ENCODE measurements at regions not wholly inside any gene's neighbourhood (a gene's known extent, or its start where the extent isn't known, plus 50 kb on each side); places are given as distances from the start of the nearest gene placed in this dataset.

- H3K4me1 ChIP-seq, result no peaks in the 10 kb centered on the region
- H3K36me3 ChIP-seq, result no peaks in the 10 kb centered on the region
- no peak overlapping the region for H3K27ac ChIP-seq
- no peaks in the 10 kb centered on the region for H3K27me3 ChIP-seq (replicated peaks in 1 of 7)
- TF ChIP-seq CTCF (IDR thresholded peaks at IDR 0.05 in 8 of 11, conservative IDR thresholded peaks at IDR 0.05 in 3 of 11), result peak in 5 of 11 experiments; percentile 22 to 70 (median 51)
- no peak for TF ChIP-seq POLR2A (IDR thresholded peaks at IDR 0.05)
- DNase-seq, result no peak
- no peaks in the 10 kb centered on the region for H3K9me3 ChIP-seq
- H3K4me3 ChIP-seq, result no peak overlapping the region
- intact Hi-C loops (cut with DNase I; ENCODE audit: low total_unique reads), result loop anchor here (10.0 kb wide), 1 partner anchor 340 kb away; no protein-coding TSS in a partner anchor
Observed at GRCh38 chr12:41684997-41685396, 459.7 kb downstream of the GXYLT1 start.

GRCh38 chr12:41683513-41684240 lies 461.0 kb downstream of the GXYLT1 start:
- intact Hi-C loops (cut with DNase I; ENCODE audit: low total_unique reads), result loop anchor here (10.0 kb wide), 1 partner anchor 341 kb away; no protein-coding TSS in a partner anchor
- H3K36me3 ChIP-seq, result no peaks in the 10 kb centered on the region
- no peaks in the 10 kb centered on the region for H3K27me3 ChIP-seq (replicated peaks in 1 of 7)
- no peak overlapping the region for H3K4me3 ChIP-seq
- H3K4me1 ChIP-seq, result no peaks in the 10 kb centered on the region
- no peak for TF ChIP-seq CTCF (IDR thresholded peaks at IDR 0.05 in 8 of 11, conservative IDR thresholded peaks at IDR 0.05 in 3 of 11)
- no peak for TF ChIP-seq POLR2A (IDR thresholded peaks at IDR 0.05)
- no peak for TF ChIP-seq POLR2AphosphoS5 (IDR thresholded peaks at IDR 0.05)
- H3K9me3 ChIP-seq, result no peaks in the 10 kb centered on the region
- DNase-seq, result no peak
- 72 to 83% (median 75%) methylated on average over 4 of the region's 4 CpGs for WGBS, 5 donors
- H3K27ac ChIP-seq, result no peak overlapping the region

GRCh38 chr12:41683023-41683422 lies 461.7 kb downstream of the GXYLT1 start:
- Histone ChIP-seq H3K27ac (no peak overlapping the region), H3K4me3 (no peak overlapping the region), H3K36me3 (no peaks in the 10 kb centered on the region), H3K27me3 (replicated peaks in 1 of 7) (no peaks in the 10 kb centered on the region), H3K9me3 (no peaks in the 10 kb centered on the region), H3K4me1 (no peaks in the 10 kb centered on the region)
- no peak for TF ChIP-seq POLR2A (IDR thresholded peaks at IDR 0.05)
- no peak for DNase-seq
- intact Hi-C loops (cut with DNase I; ENCODE audit: low total_unique reads), result loop anchor here (10.0 kb wide), 1 partner anchor 342 kb away; no protein-coding TSS in a partner anchor
- WGBS, 5 donors, result 77 to 88% (median 80%) methylated on average over 2 of the region's 2 CpGs

- peaks cover 0 to 4% (median 0%) of the 10 kb centered on the region in 8 donors for H3K9me3 ChIP-seq
- intact Hi-C loops (cut with DNase I; ENCODE audit: low total_unique reads), result loop anchor here (10.0 kb wide), 1 partner anchor 343 kb away; no protein-coding TSS in a partner anchor
- no peak overlapping the region for H3K27ac ChIP-seq
- no peaks in the 10 kb centered on the region for H3K27me3 ChIP-seq (replicated peaks in 1 of 7)
- H3K4me3 ChIP-seq, result no peak overlapping the region
- no peak for DNase-seq
- TF ChIP-seq POLR2AphosphoS5 (IDR thresholded peaks at IDR 0.05), result no peak
- H3K4me1 ChIP-seq, result no peaks in the 10 kb centered on the region
- WGBS, 5 donors, result 73 to 90% (median 83%) methylated on average over 3 of the region's 3 CpGs
- no peaks in the 10 kb centered on the region for H3K36me3 ChIP-seq
Observed at GRCh38 chr12:41681898-41682297, 462.8 kb downstream of the GXYLT1 start.

GRCh38 chr12:41680155-41680554 lies 464.5 kb downstream of the GXYLT1 start:
- H3K4me3 ChIP-seq, result no peak overlapping the region
- H3K27me3 ChIP-seq (replicated peaks in 1 of 7), result no peaks in the 10 kb centered on the region
- 88 to 100% (median 94%) methylated on average over 1 of the region's 1 CpG for WGBS, 5 donors
- no peak for TF ChIP-seq POLR2A (IDR thresholded peaks at IDR 0.05)
- no peak for TF ChIP-seq CTCF (IDR thresholded peaks at IDR 0.05 in 8 of 11, conservative IDR thresholded peaks at IDR 0.05 in 3 of 11)
- TF ChIP-seq POLR2AphosphoS5 (IDR thresholded peaks at IDR 0.05), result no peak
- DNase-seq, result no peak
- intact Hi-C loops (cut with DNase I; ENCODE audit: low total_unique reads), result loop anchor here (10.0 kb wide), 1 partner anchor 345 kb away; no protein-coding TSS in a partner anchor
- H3K9me3 ChIP-seq, result peaks cover 0 to 4% (median 0%) of the 10 kb centered on the region in 8 donors
- H3K27ac ChIP-seq, result no peak overlapping the region
- no peaks in the 10 kb centered on the region for H3K36me3 ChIP-seq
- no peaks in the 10 kb centered on the region for H3K4me1 ChIP-seq
